Suppressor macrophage treated with lipopolysaccharide for 4 hours (primary cell): ENCODE measurements at regions not wholly inside any gene's neighbourhood (a gene's known extent, or its start where the extent isn't known, plus 50 kb on each side); places are given as distances from the start of the nearest gene placed in this dataset.

Source experiments
- DNase-seq: peaks from one replicate; pipeline ENCODE4 v3.0.0-alpha.2; 2020

- DNase-seq = no peak
Observed at GRCh38 chr1:118716775-118717174, 271.4 kb downstream of the TBX15 start.

DNA sequence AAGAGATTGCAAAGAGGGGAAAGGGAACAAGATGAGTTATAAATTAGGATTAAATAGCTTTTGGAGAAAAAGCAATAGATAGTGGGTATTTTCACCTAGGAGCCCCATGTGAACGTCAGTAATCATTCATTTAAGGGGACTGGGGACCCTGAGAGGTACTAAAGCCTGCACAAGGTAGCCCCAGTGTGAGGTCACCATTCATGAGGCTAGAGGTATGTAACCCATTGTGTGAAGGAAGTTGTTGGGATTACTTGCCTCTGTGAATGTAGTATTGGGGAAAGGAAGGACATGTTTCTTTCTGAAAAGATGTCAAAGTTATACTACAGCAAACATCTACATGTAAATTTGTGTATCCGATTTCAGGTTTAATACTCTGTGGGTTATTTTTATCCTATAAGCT is 276.8 kb downstream of the TBX15 start:
- no peak for DNase-seq

DNA sequence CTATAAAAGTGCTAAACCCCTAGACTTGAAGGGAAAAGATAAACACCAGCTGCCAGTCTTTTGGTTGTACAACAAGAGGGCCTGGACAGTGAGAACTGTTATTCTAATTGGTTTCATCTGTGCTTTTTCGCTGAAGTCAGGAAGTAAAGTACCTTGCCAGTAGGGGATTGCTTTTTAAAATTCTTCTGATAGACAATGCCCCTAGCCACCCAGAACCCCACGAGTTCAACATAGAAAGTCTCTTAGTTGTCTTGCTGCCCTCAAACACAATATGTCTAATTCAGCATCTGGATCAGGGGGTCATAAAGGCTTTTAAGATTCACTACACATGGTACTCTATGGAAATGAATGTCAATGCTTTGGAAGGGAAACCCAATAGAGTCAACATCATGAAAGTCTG is 289.2 kb downstream of the TBX15 start:
- DNase-seq = no peak

- no peak for DNase-seq
Observed at GRCh38 chr1:118692143-118692542, 296.0 kb downstream of the TBX15 start.

- DNase-seq = no peak
Observed at GRCh38 chr1:118688891-118689290, 299.3 kb downstream of the TBX15 start.

DNA sequence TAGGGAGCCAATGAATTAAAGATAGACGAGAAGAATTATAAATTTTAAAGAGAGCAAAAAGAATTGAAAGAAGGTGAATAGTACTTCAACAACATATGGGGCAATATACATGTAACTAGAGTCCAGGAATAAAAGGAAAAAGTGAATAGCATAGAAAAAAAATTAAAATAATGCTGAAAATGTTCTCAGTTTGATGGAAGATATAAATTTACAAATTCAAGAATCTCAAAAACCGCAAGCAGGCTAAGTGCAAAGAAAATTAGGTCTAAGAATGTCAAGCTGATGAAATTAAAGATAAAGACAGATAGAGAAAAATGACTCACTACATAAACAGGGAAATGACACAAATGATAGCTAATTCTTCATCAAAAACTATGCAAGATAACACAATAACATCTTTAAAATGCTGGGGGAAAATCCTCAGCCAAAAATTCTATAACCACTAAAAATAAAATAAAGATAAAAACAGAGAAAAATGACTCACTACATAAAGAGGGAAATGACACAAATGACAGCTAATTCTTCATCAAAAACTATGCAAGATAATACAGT is 326.3 kb downstream of the TBX15 start:
- no peak for DNase-seq

GRCh38 chr1:118660769-118661168 is 327.4 kb downstream of the TBX15 start:
- DNase-seq = no peak

DNA sequence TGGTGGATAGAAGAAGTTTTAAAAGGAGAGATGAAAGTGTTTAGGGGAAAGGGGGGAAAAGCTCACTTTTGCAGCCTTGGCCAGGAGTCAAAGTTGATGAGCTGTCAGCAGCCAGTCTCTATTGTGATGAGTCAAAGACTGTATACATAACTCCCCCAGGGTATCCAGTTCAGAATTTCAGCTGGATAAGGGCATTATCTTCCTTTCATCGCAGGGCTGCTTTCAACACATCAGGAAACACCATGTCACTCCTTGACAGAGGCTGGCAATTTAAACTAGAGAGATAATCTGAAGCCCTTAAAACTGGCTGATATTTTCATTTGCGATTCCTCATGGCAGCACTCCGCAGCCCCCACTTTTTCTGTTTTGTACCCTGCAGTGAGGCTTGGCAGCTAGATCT is 328.5 kb downstream of the TBX15 start:
- no peak for DNase-seq

GRCh38 chr1:118650107-118650807 is 337.9 kb downstream of the TBX15 start:
- DNase-seq = no peak

DNA sequence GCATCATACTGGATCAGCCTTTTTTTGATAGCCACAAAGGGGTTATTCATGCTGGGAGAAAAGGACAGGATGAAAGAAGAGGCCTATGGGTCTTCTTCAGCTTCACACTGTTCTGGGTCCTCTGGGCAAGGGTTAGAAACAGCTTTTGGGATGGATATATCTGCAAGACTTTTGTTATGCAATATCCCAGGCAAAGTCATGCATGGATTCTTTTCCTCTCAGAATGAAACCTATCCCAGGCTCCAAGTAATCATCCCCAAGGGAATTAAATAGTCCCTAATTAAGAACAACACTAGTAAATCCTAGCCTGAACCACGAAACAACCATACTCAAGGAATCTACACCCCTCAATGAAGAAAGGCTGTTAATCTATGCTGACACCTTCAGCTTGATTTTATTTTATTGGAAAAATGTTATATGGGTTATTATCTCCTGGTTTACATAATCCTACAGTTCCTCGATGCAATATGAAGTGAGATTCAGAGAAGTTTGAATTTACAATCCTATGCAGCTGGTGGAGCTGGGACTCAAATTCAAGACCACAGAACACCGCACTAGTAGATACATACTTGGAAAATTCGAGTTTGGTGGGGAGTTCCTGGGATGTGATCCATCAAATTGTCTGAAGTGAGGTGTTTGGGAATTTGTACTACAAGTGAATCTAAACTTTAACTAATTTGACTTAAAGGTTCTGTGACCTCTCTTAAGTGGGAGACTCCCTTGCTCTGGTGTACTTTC is 338.6 kb downstream of the TBX15 start:
- DNase-seq = no peak

DNA sequence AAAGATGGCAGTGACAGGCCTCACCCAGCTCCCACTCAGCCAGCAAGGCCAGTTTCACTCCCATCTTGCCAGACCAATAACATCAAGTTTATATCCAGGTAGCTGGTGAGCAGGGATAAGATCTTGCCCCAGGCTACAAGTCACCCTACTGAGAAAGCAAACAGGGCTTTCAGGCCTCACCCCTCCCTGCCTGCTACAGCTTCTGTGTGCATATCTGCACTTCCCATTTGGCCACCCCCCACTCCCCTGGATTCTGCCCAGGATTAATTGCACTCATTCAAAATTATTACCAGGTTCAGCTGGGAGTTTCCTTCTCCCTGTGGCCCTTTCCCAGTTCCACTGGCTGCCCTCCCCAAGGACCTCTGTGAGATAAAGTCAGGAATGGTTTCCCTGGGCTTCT is 352.1 kb downstream of the TBX15 start:
- no peak for DNase-seq

DNA sequence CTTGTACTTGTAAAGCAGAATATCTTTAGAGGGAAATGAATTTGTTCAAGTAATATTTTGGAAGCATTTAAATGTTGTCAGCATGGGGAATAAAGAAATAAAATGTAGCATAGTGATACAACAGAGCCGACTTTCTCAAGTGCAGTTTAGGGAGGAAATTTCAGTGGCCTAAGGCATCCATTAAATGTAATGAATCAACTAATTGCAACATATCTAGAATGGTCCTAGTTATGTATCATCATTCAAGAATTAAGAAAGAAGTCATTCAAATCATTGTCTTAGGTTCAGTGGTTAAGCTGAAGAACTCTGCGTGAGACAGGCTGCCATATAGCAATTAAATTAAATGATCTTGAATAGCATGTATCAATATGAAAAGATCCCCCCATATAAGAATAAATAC is 360.7 kb downstream of the TBX15 start:
- DNase-seq = no peak

DNA sequence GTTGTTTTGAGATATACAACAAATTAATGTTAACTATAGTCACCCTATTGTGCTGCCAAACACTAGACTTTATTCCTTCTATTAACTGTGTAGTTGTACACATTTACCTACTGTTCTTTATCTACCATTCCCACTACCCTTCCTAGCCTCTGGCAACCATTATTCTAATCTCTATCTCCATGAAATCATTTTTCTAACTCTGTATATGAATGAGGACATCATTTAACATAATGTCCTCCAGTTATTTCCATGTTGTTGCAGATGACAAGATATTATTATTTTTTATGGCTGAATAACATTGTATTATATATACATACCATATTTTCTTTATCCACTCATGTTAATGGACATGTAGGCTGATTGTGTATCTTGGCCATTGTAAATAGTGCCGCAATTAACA is 366.3 kb downstream of the TBX15 start:
- no peak for DNase-seq

GRCh38 chr1:118618618-118619340 is 369.4 kb downstream of the TBX15 start:
- DNase-seq = no peak

DNA sequence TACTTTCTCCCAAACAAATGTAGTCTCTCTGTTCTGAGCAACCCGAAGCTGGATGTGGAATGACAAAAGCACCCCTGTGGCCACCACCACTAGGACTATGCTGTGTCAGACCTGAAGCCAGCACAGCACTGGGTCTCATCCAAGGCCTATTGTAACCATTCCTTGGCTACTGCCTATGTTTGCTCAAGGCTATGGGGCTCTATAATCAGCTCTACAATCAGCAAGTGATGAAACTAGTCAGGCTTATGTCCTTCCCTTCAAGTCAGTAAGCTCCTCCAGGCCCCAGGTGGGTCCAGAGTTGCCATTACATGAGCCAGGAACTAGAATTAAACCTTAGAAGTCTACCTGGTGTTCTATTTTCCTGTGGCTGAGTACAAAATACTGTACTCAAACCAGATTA is 370.2 kb downstream of the TBX15 start:
- DNase-seq = no peak

GRCh38 chr1:118615066-118615465 is 373.1 kb downstream of the TBX15 start:
- DNase-seq = no peak

DNA sequence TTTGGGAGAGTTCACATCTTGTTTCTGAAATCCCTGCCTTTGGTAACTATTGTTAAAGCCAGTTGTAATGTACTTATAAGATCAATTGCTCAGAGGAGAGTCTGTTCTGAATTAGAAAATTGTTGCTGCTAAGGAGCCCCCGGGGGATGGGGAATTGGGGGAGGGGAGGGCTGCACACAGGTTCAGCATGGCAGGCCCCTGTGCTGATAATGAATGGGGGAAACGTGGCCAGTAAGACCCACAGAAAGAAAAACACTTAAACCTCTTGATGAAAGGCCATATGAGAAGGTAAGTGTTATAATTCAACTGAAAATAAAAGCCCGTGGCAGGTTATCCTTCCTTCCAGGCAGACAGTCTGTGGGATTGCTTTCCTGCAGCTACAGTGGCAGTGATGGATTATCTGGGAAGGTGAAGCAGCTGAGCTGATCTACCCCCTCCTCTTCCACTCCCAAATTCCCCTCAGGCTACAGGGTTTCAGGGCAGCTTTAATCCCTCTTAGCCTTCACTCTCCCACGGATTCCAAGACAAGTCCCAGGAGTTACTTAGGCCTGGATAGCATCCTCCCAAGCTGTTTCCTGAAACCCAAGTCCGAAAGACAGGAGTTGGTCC is 398.8 kb downstream of the TBX15 start:
- DNase-seq = no peak

DNA sequence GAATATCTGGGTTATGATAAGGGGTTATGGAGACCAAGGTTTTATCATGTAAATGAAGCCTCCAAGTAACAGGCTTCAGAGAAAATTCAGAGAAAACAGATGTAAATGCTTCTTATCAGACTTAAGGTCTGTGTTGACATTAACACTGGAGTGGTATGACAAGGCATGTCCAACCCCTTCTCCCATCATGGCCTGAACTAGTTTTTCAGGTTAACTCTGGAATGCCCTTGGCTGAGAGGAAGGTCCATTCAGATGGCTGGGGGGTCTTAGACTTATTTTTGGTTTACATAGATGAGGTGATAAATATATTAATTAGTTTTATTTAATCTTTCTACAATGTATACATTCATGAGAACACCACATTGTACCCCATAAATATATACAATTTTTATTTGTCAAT is 399.6 kb downstream of the TBX15 start:
- DNase-seq = no peak

- no peak for DNase-seq
Observed at GRCh38 chr1:118578276-118578675, 393.2 kb upstream of the SPAG17 start.

DNA sequence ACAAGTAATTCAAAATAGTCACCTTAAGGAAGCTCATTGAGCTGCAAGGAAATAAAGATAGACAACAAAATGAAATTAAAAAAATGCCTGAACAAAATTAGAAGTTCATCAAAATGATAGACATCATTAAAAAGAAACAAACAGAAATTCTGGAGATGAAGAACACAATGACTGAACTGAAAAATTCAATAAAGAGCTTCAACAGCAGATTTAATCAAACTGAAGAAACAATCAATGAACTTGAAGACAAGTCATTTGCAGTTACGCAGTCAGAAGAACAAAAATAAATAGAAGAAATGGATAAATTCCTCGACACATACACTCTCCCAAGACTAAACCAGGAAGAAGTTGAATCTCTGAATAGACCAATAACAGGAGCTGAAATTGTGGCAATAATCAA is 390.0 kb upstream of the SPAG17 start:
- no peak for DNase-seq

- no peak for DNase-seq
Observed at GRCh38 chr1:118564961-118565703, 380.1 kb upstream of the SPAG17 start.
